ENCODE measurements at regions not wholly inside any gene's neighbourhood (a gene's known extent, or its start where the extent isn't known, plus 50 kb on each side); places are given as distances from the start of the nearest gene placed in this dataset.

DNA sequence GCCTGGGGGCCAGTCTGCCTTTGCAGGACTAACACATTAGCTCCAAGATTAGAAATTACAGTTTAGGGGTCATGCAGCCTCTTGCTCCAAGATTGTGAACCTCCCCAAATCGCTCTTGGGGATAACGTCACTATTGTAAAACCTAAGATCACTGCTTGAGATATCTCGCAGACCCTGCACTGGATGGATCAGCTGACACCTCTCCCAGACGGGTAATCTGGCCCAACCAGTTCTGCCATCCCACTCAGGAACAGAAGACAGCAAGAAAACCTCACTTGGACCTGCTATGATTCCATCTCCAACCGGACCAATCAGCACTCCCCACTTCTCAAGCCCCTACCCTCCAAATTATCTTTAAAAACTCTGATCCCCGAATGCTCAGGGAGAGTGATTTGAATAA, 431.2 kb downstream of the GPM6A start:
- H3K9me3 Mint-ChIP-seq (ENCODE audit: low read depth): peaks cover 3% of the 10 kb centered on the region
- no peak overlapping the region for H3K4me3 Mint-ChIP-seq (ENCODE audit: unreplicated experiment)
- no peak for DNase-seq (ENCODE audit: low spot score)
- H3K36me3 Mint-ChIP-seq (ENCODE audit: low read depth): no peaks in the 10 kb centered on the region
- no peaks in the 10 kb centered on the region for H3K27me3 Mint-ChIP-seq (ENCODE audit: low read depth)
- H3K4me1 Mint-ChIP-seq (ENCODE audit: low read depth): peaks cover 10% of the 10 kb centered on the region
- no peak for TF ChIP-seq CTCF (IDR thresholded peaks at IDR 0.05)
- H3K27ac Mint-ChIP-seq (ENCODE audit: unreplicated experiment): no peak overlapping the region

DNA sequence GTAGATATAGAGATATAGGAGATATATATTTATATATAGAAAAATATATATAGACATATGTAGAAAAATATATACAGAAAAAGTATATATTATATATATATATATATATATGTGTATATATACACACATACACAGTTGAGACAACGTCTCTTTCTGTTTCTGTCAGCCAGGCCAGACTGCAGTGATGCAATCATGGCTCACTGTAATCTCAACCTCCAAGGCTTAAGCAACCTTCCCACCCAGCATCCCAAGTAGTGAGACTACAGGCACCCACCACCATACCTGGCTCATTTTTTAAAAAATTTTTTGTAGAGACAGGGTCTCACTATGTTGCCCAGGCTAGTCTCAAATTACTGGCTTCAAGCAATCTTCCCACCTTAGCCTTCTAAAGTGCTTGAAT, 426.3 kb downstream of the GPM6A start:
- Mint-ChIP-seq H3K4me1 (ENCODE audit: low read depth) (no peaks in the 10 kb centered on the region), H3K4me3 (ENCODE audit: unreplicated experiment) (no peak overlapping the region)

GRCh38 chr4:175386776-175387507, 425.1 kb downstream of the GPM6A start:
- no peak for TF ChIP-seq CTCF (IDR thresholded peaks at IDR 0.05)
- H3K4me3 Mint-ChIP-seq (ENCODE audit: unreplicated experiment): no peak overlapping the region
- no peak overlapping the region for H3K27ac Mint-ChIP-seq (ENCODE audit: unreplicated experiment)
- no peaks in the 10 kb centered on the region for H3K4me1 Mint-ChIP-seq (ENCODE audit: low read depth)
- H3K9me3 Mint-ChIP-seq (ENCODE audit: low read depth): peaks cover 14% of the 10 kb centered on the region
- peaks cover 7% of the 10 kb centered on the region for H3K36me3 Mint-ChIP-seq (ENCODE audit: low read depth)
- peak; percentile 91 for DNase-seq (ENCODE audit: low spot score)
- H3K27me3 Mint-ChIP-seq (ENCODE audit: low read depth): no peaks in the 10 kb centered on the region

More for the DNA sequence above, 426.3 kb downstream of the GPM6A start:
- Mint-ChIP-seq H3K27ac (ENCODE audit: unreplicated experiment) (no peak overlapping the region), H3K36me3 (ENCODE audit: low read depth) (peaks cover 5% of the 10 kb centered on the region), H3K27me3 (ENCODE audit: low read depth) (no peaks in the 10 kb centered on the region), H3K9me3 (ENCODE audit: low read depth) (peaks cover 4% of the 10 kb centered on the region)
- DNase-seq (ENCODE audit: low spot score): no peak
- no peak for TF ChIP-seq CTCF (IDR thresholded peaks at IDR 0.05)

DNA sequence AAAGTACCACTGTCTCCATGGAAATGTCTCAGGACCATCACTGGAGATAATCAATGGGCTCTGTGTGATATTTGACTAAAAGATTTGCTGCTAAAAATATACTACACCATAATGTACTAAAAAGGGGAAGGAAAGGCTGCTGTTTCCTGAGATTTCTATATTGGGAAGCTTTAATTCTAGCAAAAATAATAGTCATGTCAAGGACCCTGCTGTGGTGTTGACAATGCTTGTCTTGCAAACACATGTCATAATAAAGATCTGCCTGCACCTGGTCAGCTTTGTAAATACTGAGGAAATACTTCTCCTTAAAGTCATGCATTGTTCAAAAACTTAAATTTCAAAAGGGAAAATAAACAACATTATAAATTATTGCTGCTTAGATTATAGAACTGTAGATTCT, 417.9 kb downstream of the GPM6A start:
- no peak overlapping the region for H3K4me3 Mint-ChIP-seq (ENCODE audit: unreplicated experiment)
- peaks cover 9% of the 10 kb centered on the region for H3K36me3 Mint-ChIP-seq (ENCODE audit: low read depth)
- peaks cover 6% of the 10 kb centered on the region for H3K4me1 Mint-ChIP-seq (ENCODE audit: low read depth)
- DNase-seq (ENCODE audit: low spot score): no peak
- no peaks in the 10 kb centered on the region for H3K27me3 Mint-ChIP-seq (ENCODE audit: low read depth)
- H3K27ac Mint-ChIP-seq (ENCODE audit: unreplicated experiment): no peak overlapping the region
- no peak for TF ChIP-seq CTCF (IDR thresholded peaks at IDR 0.05)
- peaks cover 27% of the 10 kb centered on the region for H3K9me3 Mint-ChIP-seq (ENCODE audit: low read depth)

DNA sequence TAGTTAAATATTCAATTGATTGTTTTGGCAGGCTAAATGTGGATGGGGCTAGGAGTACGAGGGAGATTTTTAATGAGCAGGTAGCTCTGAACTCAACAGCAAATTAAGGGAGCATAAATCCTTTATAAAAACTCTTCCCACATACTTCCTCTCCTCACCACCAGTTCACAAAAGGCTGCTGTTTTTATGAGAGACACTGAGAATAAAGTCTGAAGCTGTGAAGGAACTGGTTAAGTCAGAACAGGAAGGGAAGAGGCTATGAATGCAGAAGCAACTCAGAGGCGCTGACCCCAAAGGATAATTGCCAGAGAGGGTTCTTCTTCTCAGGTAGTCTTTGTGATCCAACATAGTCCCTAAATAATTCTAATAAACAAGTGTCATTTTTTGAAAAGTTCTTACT, 406.1 kb downstream of the GPM6A start:
- no peak for DNase-seq (ENCODE audit: low spot score)
- Mint-ChIP-seq H3K36me3 (ENCODE audit: low read depth) (no peaks in the 10 kb centered on the region), H3K27me3 (ENCODE audit: low read depth) (no peaks in the 10 kb centered on the region), H3K4me1 (ENCODE audit: low read depth) (peaks cover 56% of the 10 kb centered on the region), H3K4me3 (ENCODE audit: unreplicated experiment) (no peak overlapping the region), H3K27ac (ENCODE audit: unreplicated experiment) (peak overlapping the region; percentile 22), H3K9me3 (ENCODE audit: low read depth) (peaks cover 2% of the 10 kb centered on the region)
- TF ChIP-seq CTCF (IDR thresholded peaks at IDR 0.05): no peak

Measured in chondrocyte (in vitro differentiated cells).